ENCODE measurements at regions not wholly inside any gene's neighbourhood (a gene's known extent, or its start where the extent isn't known, plus 50 kb on each side); places are given as distances from the start of the nearest gene placed in this dataset.

DNA sequence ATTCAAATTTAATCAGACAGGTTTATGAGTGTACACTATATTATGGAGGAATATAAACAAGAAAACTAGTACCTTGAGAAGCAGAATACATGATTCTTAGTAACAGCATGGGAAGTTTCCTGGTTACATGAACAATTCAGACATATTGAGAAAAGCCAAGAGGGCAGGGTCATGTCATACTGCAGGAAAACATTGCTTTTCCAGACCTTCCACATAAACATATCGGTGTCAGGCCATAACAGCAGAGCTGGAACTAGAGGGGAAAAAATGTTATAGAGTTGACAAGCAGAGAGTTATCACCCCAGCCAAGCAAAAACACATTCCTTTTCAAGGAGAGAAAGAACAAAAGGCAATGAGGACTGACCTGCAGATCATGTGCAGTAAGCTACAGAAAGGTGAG lies 74.7 kb upstream of the ZNF236 start (continued):
- TF ChIP-seq, protein P1, sequence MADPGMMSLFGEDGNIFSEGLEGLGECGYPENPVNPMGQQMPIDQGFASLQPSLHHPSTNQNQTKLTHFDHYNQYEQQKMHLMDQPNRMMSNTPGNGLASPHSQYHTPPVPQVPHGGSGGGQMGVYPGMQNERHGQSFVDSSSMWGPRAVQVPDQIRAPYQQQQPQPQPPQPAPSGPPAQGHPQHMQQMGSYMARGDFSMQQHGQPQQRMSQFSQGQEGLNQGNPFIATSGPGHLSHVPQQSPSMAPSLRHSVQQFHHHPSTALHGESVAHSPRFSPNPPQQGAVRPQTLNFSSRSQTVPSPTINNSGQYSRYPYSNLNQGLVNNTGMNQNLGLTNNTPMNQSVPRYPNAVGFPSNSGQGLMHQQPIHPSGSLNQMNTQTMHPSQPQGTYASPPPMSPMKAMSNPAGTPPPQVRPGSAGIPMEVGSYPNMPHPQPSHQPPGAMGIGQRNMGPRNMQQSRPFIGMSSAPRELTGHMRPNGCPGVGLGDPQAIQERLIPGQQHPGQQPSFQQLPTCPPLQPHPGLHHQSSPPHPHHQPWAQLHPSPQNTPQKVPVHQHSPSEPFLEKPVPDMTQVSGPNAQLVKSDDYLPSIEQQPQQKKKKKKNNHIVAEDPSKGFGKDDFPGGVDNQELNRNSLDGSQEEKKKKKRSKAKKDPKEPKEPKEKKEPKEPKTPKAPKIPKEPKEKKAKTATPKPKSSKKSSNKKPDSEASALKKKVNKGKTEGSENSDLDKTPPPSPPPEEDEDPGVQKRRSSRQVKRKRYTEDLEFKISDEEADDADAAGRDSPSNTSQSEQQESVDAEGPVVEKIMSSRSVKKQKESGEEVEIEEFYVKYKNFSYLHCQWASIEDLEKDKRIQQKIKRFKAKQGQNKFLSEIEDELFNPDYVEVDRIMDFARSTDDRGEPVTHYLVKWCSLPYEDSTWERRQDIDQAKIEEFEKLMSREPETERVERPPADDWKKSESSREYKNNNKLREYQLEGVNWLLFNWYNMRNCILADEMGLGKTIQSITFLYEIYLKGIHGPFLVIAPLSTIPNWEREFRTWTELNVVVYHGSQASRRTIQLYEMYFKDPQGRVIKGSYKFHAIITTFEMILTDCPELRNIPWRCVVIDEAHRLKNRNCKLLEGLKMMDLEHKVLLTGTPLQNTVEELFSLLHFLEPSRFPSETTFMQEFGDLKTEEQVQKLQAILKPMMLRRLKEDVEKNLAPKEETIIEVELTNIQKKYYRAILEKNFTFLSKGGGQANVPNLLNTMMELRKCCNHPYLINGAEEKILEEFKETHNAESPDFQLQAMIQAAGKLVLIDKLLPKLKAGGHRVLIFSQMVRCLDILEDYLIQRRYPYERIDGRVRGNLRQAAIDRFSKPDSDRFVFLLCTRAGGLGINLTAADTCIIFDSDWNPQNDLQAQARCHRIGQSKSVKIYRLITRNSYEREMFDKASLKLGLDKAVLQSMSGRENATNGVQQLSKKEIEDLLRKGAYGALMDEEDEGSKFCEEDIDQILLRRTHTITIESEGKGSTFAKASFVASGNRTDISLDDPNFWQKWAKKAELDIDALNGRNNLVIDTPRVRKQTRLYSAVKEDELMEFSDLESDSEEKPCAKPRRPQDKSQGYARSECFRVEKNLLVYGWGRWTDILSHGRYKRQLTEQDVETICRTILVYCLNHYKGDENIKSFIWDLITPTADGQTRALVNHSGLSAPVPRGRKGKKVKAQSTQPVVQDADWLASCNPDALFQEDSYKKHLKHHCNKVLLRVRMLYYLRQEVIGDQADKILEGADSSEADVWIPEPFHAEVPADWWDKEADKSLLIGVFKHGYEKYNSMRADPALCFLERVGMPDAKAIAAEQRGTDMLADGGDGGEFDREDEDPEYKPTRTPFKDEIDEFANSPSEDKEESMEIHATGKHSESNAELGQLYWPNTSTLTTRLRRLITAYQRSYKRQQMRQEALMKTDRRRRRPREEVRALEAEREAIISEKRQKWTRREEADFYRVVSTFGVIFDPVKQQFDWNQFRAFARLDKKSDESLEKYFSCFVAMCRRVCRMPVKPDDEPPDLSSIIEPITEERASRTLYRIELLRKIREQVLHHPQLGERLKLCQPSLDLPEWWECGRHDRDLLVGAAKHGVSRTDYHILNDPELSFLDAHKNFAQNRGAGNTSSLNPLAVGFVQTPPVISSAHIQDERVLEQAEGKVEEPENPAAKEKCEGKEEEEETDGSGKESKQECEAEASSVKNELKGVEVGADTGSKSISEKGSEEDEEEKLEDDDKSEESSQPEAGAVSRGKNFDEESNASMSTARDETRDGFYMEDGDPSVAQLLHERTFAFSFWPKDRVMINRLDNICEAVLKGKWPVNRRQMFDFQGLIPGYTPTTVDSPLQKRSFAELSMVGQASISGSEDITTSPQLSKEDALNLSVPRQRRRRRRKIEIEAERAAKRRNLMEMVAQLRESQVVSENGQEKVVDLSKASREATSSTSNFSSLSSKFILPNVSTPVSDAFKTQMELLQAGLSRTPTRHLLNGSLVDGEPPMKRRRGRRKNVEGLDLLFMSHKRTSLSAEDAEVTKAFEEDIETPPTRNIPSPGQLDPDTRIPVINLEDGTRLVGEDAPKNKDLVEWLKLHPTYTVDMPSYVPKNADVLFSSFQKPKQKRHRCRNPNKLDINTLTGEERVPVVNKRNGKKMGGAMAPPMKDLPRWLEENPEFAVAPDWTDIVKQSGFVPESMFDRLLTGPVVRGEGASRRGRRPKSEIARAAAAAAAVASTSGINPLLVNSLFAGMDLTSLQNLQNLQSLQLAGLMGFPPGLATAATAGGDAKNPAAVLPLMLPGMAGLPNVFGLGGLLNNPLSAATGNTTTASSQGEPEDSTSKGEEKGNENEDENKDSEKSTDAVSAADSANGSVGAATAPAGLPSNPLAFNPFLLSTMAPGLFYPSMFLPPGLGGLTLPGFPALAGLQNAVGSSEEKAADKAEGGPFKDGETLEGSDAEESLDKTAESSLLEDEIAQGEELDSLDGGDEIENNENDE (IDR thresholded peaks at IDR 0.05; ENCODE audit: insufficient replicate concordance, low read length): no peak
- no peak for TF ChIP-seq TAF1 (IDR thresholded peaks at IDR 0.05; ENCODE audit: low read depth, low read length)
- TF ChIP-seq CHD1 (IDR thresholded peaks at IDR 0.05; ENCODE audit: low read depth, low read length): no peak
- TF ChIP-seq CBX5 (IDR thresholded peaks at IDR 0.05; ENCODE audit: low read depth, low read length): no peak
- no peak for TF ChIP-seq CBX8 (IDR thresholded peaks at IDR 0.05; ENCODE audit: borderline replicate concordance, low read depth, low read length)
- TF ChIP-seq TAF7 (optimal IDR thresholded peaks at IDR 0.05; ENCODE audit: borderline replicate concordance, low read depth, low read length): no peak
- TF ChIP-seq NANOG (IDR thresholded peaks at IDR 0.05; ENCODE audit: insufficient read depth, low read depth, low read length, poor library complexity, severe bottlenecking): no peak
- no peak for TF ChIP-seq ZNF274 (IDR thresholded peaks at IDR 0.05; ENCODE audit: borderline replicate concordance, extremely low read depth, low read length)
- TF ChIP-seq NRF1 (IDR thresholded peaks at IDR 0.05; ENCODE audit: low read depth, low read length): no peak
- TF ChIP-seq KDM4A (IDR thresholded peaks at IDR 0.05; ENCODE audit: low read depth, low read length, severe bottlenecking): no peak

Data from H1 (cell line).